OCI-LY7 (cell line): ENCODE measurements at regions not wholly inside any gene's neighbourhood (a gene's known extent, or its start where the extent isn't known, plus 50 kb on each side); places are given as distances from the start of the nearest gene placed in this dataset.

Source experiments
- CTCF ChIP-seq: fragments of 200-600 bp; sonication (generic); conservative IDR thresholded peaks from 2 replicates; pipeline ENCODE4 v1.5.1; 2014; ENCODE audit warnings: mild to moderate bottlenecking, antibody characterized with exemption, low read length, moderate library complexity, mixed read lengths
- EZH2phosphoT487 ChIP-seq: fragments of 200-600 bp; sonication (generic); IDR thresholded peaks from 2 replicates; pipeline ENCODE4 v1.6.1; 2018; ENCODE audit warnings: low read depth, borderline replicate concordance, mild to moderate bottlenecking, mixed run types, antibody characterized with exemption, low read length, moderate library complexity, mixed read lengths

GRCh38 chr2:104177179-104177578, 676.7 kb upstream of the POU3F3 start:
- TF ChIP-seq CTCF (no peak), EZH2phosphoT487 (no peak)
